ENCODE measurements at regions not wholly inside any gene's neighbourhood (a gene's known extent, or its start where the extent isn't known, plus 50 kb on each side); places are given as distances from the start of the nearest gene placed in this dataset.

- intact Hi-C loops (cut with micrococcal nuclease; ENCODE audit: unreplicated experiment): no loop called here
- POLR2A ChIA-PET: no interaction called here
Measured at GRCh38 chr4:18285357-18285756, 263.8 kb upstream of the LCORL start.

GRCh38 chr4:18278244-18278643, 256.7 kb upstream of the LCORL start:
- CTCF ChIA-PET: no interaction called here
- TF ChIP-seq CTCF (IDR thresholded peaks at IDR 0.05; ENCODE audit: insufficient read depth in 1 of 2, low read depth in 1 of 2, low read length in 1 of 2, severe bottlenecking in 1 of 2, unreplicated experiment in 1 of 2): no peak
- no peaks in the 10 kb centered on the region for H3K4me1 ChIP-seq

More at GRCh38 chr4:18285357-18285756, 263.8 kb upstream of the LCORL start:
- no peak overlapping the region for H3K4me3 ChIP-seq (ENCODE audit: low read depth, low read length)
- no peak for TF ChIP-seq CTCF (IDR thresholded peaks at IDR 0.05; ENCODE audit: insufficient read depth in 1 of 2, low read depth in 1 of 2, low read length in 1 of 2, severe bottlenecking in 1 of 2, unreplicated experiment in 1 of 2)
- Mint-ChIP-seq H3K4me1 (ENCODE audit: low read depth, unreplicated experiment) (no peaks in the 10 kb centered on the region), H3K27me3 (ENCODE audit: insufficient read depth, unreplicated experiment) (no peaks in the 10 kb centered on the region), H3K9me3 (ENCODE audit: unreplicated experiment) (no peaks in the 10 kb centered on the region), H3K36me3 (ENCODE audit: insufficient read depth, unreplicated experiment) (no peaks in the 10 kb centered on the region), H3K4me3 (ENCODE audit: unreplicated experiment) (no peak overlapping the region), H3K27ac (ENCODE audit: unreplicated experiment) (no peak overlapping the region)
- CTCF ChIA-PET: no interaction called here
- H3K9me3 ChIP-seq: no peaks in the 10 kb centered on the region
- no peaks in the 10 kb centered on the region for H3K4me1 ChIP-seq
- H3K36me3 ChIP-seq (ENCODE audit: control insufficient read depth, insufficient read depth, low read length): no peaks in the 10 kb centered on the region
- DNase-seq: no peak
- BruUV-seq (replicated peaks): no TSS peak
- H3K27me3 ChIP-seq (replicated peaks; ENCODE audit: control insufficient read depth, insufficient read depth, low read length): no peaks in the 10 kb centered on the region

GRCh38 chr4:18262832-18263231, 241.3 kb upstream of the LCORL start:
- no TSS peak for BruUV-seq (replicated peaks)
- H3K4me3 Mint-ChIP-seq (ENCODE audit: unreplicated experiment): no peak overlapping the region
- H3K9me3 Mint-ChIP-seq (ENCODE audit: unreplicated experiment): peaks cover 10% of the 10 kb centered on the region
- ChIA-PET POLR2A (no interaction called here), CTCF (no interaction called here)
- no peaks in the 10 kb centered on the region for H3K27me3 ChIP-seq (replicated peaks; ENCODE audit: control insufficient read depth, insufficient read depth, low read length)
- H3K27me3 Mint-ChIP-seq (ENCODE audit: insufficient read depth, unreplicated experiment): no peaks in the 10 kb centered on the region
- H3K4me1 Mint-ChIP-seq (ENCODE audit: low read depth, unreplicated experiment): no peaks in the 10 kb centered on the region
- H3K36me3 Mint-ChIP-seq (ENCODE audit: insufficient read depth, unreplicated experiment): no peaks in the 10 kb centered on the region
- H3K9me3 ChIP-seq: no peaks in the 10 kb centered on the region
- TF ChIP-seq CTCF (IDR thresholded peaks at IDR 0.05; ENCODE audit: insufficient read depth in 1 of 2, low read depth in 1 of 2, low read length in 1 of 2, severe bottlenecking in 1 of 2, unreplicated experiment in 1 of 2): no peak
- no peak overlapping the region for H3K4me3 ChIP-seq (ENCODE audit: low read depth, low read length)
- H3K4me1 ChIP-seq: no peaks in the 10 kb centered on the region
- no peak overlapping the region for H3K27ac Mint-ChIP-seq (ENCODE audit: unreplicated experiment)
- DNase-seq: no peak
- intact Hi-C loops (cut with micrococcal nuclease; ENCODE audit: unreplicated experiment): no loop called here
- H3K36me3 ChIP-seq (ENCODE audit: control insufficient read depth, insufficient read depth, low read length): no peaks in the 10 kb centered on the region

More at GRCh38 chr4:18278244-18278643, 256.7 kb upstream of the LCORL start:
- Mint-ChIP-seq H3K9me3 (ENCODE audit: unreplicated experiment) (peaks cover 9% of the 10 kb centered on the region), H3K36me3 (ENCODE audit: insufficient read depth, unreplicated experiment) (no peaks in the 10 kb centered on the region), H3K4me1 (ENCODE audit: low read depth, unreplicated experiment) (no peaks in the 10 kb centered on the region), H3K4me3 (ENCODE audit: unreplicated experiment) (no peak overlapping the region), H3K27ac (ENCODE audit: unreplicated experiment) (no peak overlapping the region), H3K27me3 (ENCODE audit: insufficient read depth, unreplicated experiment) (no peaks in the 10 kb centered on the region)
- Histone ChIP-seq H3K9me3 (no peaks in the 10 kb centered on the region), H3K36me3 (ENCODE audit: control insufficient read depth, insufficient read depth, low read length) (no peaks in the 10 kb centered on the region), H3K4me3 (ENCODE audit: low read depth, low read length) (no peak overlapping the region), H3K27me3 (replicated peaks; ENCODE audit: control insufficient read depth, insufficient read depth, low read length) (no peaks in the 10 kb centered on the region)
- no peak for DNase-seq
- no TSS peak for BruUV-seq (replicated peaks)
- intact Hi-C loops (cut with micrococcal nuclease; ENCODE audit: unreplicated experiment): no loop called here
- POLR2A ChIA-PET: no interaction called here

Measured in Caco-2 (cell line).